Large intestine (tissue), 3 donors: ENCODE measurements at regions not wholly inside any gene's neighbourhood (a gene's known extent, or its start where the extent isn't known, plus 50 kb on each side); places are given as distances from the start of the nearest gene placed in this dataset.
"Not testable (repeated sequence)": the region's sequence is repeated elsewhere in the genome, so short reads cannot be mapped to it uniquely, and the experiment has no call there.

Experiments
- DNase-seq, 2 donors: peaks; one replicate each; pipeline versions ENCODE4 v3.0.0 to v3.0.0-alpha.2; 2013
- H3K27ac ChIP-seq: one replicate; pipeline ENCODE4 v1.5.1; 2013; ENCODE audit warnings: low read length
- H3K27me3 ChIP-seq: 2 replicates; pipeline ENCODE4 v1.6.1; 2013; ENCODE audit warnings: low read length; ENCODE audit not compliant: control insufficient read depth, insufficient read depth
- H3K36me3 ChIP-seq: 2 replicates; pipeline ENCODE4 v1.6.1; 2013; ENCODE audit warnings: low read length; ENCODE audit not compliant: control insufficient read depth, insufficient read depth
- H3K4me1 ChIP-seq: one replicate; pipeline ENCODE4 v1.6.1; 2013; ENCODE audit warnings: low read length; ENCODE audit not compliant: control insufficient read depth, insufficient read depth
- H3K4me3 ChIP-seq: one replicate; pipeline ENCODE4 v1.5.1; 2013; ENCODE audit warnings: low read length
- H3K9me3 ChIP-seq: one replicate; pipeline ENCODE4 v1.6.1; 2013; ENCODE audit warnings: mild to moderate bottlenecking, low read depth, low read length, moderate library complexity; ENCODE audit not compliant: control insufficient read depth
- WGBS: methylation state at CpG from one replicate; pipeline ENCODE4 v1.1.5; 2013; ENCODE audit warnings: low lambda C conversion rate; ENCODE audit not compliant: insufficient coverage; 5-methylcytosine and 5-hydroxymethylcytosine counted together

DNA sequence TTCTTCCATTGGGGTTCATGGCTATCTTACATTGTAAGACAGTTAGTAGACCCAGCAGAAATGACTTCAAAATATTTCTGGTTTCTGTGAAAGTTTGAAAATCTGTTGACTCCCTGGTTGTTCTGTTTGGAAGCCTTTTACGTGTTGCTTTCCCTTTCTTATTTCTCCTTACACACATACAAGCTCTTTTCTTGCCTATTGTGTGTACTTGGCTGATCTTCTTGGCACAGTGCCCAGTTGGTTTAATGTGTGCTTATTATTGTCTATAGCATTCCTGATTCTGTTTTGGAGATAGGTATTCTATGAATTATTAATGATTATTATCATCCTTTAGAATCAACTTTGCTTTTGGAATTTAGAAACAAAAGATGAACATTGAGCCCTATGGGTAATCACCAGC lies 1995.0 kb downstream of the FOXD4L5 start:
- WGBS, result 63% methylated on average over 1 of the region's 1 CpG
- not testable (repeated sequence) for H3K27ac ChIP-seq, H3K27me3 ChIP-seq, DNase-seq, H3K4me1 ChIP-seq, H3K9me3 ChIP-seq, H3K4me3 ChIP-seq, H3K36me3 ChIP-seq
